DND-41 (cell line): ENCODE measurements at regions not wholly inside any gene's neighbourhood (a gene's known extent, or its start where the extent isn't known, plus 50 kb on each side); places are given as distances from the start of the nearest gene placed in this dataset.

Experiments used
- ATAC-seq: fragments of 200-7000 bp; cut with Tn5 transposase; 3 replicates; pipeline ENCODE4 v1.9.1; 2021; ENCODE audit warnings: low read depth; ENCODE audit not compliant: insufficient read depth
- DNase-seq: peaks from one replicate; pipeline ENCODE4 v3.0.0-alpha.2; 2020
- H2AFZ ChIP-seq: 2 replicates; pipeline ENCODE4 v1.6.0; 2012; ENCODE audit warnings: low read depth, low read length
- H3K27ac ChIP-seq: 2 replicates; pipeline ENCODE4 v1.5.1; 2012; ENCODE audit warnings: low read length, inconsistent platforms
- H3K27me3 ChIP-seq: fragments of 200-600 bp; sonication (generic); 2 replicates; pipeline ENCODE4 v1.6.0; 2012; ENCODE audit warnings: low read length, mild to moderate bottlenecking, inconsistent platforms; ENCODE audit not compliant: insufficient read depth, poor library complexity
- H3K36me3 ChIP-seq: 2 replicates; pipeline ENCODE4 v1.5.1; 2012; ENCODE audit warnings: low read length, inconsistent platforms; ENCODE audit not compliant: insufficient read depth
- H3K4me1 ChIP-seq: 2 replicates; pipeline ENCODE4 v1.5.1; 2012; ENCODE audit warnings: mild to moderate bottlenecking, low read length; ENCODE audit not compliant: insufficient read depth
- H3K4me2 ChIP-seq: 2 replicates; pipeline ENCODE4 v1.6.0; 2012; ENCODE audit warnings: mild to moderate bottlenecking, moderate library complexity, low read length, inconsistent platforms; ENCODE audit not compliant: insufficient read depth
- H3K4me3 ChIP-seq, 2 experiments: fragments of 200-600 bp in 1 of 2; shearing (Covaris generic) in 1 of 2; 2 replicates each; pipeline ENCODE4 v1.5.1; 2012 to 2016; ENCODE audit warnings: inconsistent platforms in 2 of 2, low read length in 2 of 2, mild to moderate bottlenecking in 2 of 2, low read depth in 1 of 2, moderate library complexity in 1 of 2
- H3K79me2 ChIP-seq: 2 replicates; pipeline ENCODE4 v1.6.0; 2012; ENCODE audit warnings: low read length, inconsistent platforms; ENCODE audit not compliant: insufficient read depth
- H3K9ac ChIP-seq: 2 replicates; pipeline ENCODE4 v1.6.0; 2012; ENCODE audit warnings: low read depth, mild to moderate bottlenecking, inconsistent platforms, low read length, moderate library complexity
- H3K9me3 ChIP-seq: 2 replicates; pipeline ENCODE4 v1.5.1; 2012; ENCODE audit warnings: low read length, moderate library complexity, mild to moderate bottlenecking, inconsistent platforms; ENCODE audit not compliant: insufficient read depth, severe bottlenecking
- H4K20me1 ChIP-seq: 2 replicates; pipeline ENCODE4 v1.6.0; 2012; ENCODE audit warnings: low read length; ENCODE audit not compliant: insufficient read depth
- CTCF ChIP-seq: IDR thresholded peaks from 2 replicates; pipeline ENCODE4 v1.5.1; 2012; ENCODE audit warnings: borderline replicate concordance, low read length, moderate library complexity, mild to moderate bottlenecking; ENCODE audit not compliant: poor library complexity, severe bottlenecking; ENCODE audit errors: extremely low read depth
- EZH2 ChIP-seq: IDR thresholded peaks from 3 replicates; pipeline ENCODE4 v1.6.1; 2012; ENCODE audit warnings: borderline replicate concordance, low read depth, mild to moderate bottlenecking, moderate library complexity, low read length, inconsistent platforms; ENCODE audit not compliant: severe bottlenecking

- H3K27me3 ChIP-seq = peaks cover 3% of the 10 kb centered on the region
Observed at GRCh38 chr11:76271068-76271467, 64.8 kb upstream of the WNT11 start.

GRCh38 chr11:76270389-76270788 is 64.1 kb upstream of the WNT11 start:
- Histone ChIP-seq H3K4me1 (no peaks in the 10 kb centered on the region), H3K27ac (no peak overlapping the region), H3K9ac (no peak overlapping the region), H4K20me1 (no peaks in the 10 kb centered on the region), H3K27me3 (peaks cover 3% of the 10 kb centered on the region), H3K79me2 (no peaks in the 10 kb centered on the region), H3K4me2 (no peak overlapping the region), H3K9me3 (peaks cover 8% of the 10 kb centered on the region), H2AFZ (no peak overlapping the region), H3K36me3 (no peaks in the 10 kb centered on the region), H3K4me3 (no peak overlapping the region)
- no peak for ATAC-seq
- TF ChIP-seq EZH2 = no peak
- TF ChIP-seq CTCF = no peak
- DNase-seq = no peak

More at GRCh38 chr11:76271068-76271467, 64.8 kb upstream of the WNT11 start:
- TF ChIP-seq EZH2 (no peak), CTCF (no peak)
- Histone ChIP-seq H3K4me1 (no peaks in the 10 kb centered on the region), H2AFZ (no peak overlapping the region), H3K79me2 (no peaks in the 10 kb centered on the region), H3K27ac (no peak overlapping the region), H3K9me3 (peaks cover 8% of the 10 kb centered on the region), H3K9ac (no peak overlapping the region), H3K4me2 (no peak overlapping the region), H3K4me3 (no peak overlapping the region), H4K20me1 (no peaks in the 10 kb centered on the region), H3K36me3 (no peaks in the 10 kb centered on the region)
- ATAC-seq (no peak), DNase-seq (no peak)

DNA sequence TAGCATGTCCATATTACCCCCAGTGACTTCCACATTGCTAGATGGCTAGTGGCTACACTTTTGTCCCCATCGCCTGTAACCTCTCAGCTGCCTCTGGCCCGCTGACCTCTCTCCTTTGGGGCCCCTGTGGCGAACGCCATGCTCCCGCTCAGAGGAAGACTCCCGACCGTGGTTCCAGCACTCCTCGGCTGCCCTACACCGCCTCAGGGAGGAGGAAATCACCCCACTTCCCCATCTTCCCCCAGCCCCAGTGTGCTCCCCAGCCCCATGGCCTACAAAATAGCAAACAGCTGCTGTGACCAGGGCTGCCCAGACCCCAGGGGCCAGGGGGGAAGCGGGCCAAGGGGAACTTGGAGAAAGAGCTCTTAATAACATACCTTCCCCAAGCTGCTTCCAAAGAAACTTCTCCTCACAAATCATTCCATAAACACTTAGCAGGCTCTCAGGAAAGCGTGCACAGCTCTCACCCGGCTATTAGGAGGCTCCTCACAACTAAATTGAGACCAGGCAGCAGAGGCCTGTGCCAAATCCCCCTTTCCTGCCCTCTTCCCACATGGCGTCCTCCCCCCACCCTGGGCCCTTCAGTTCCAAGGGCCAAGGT is 63.5 kb upstream of the WNT11 start:
- no peaks in the 10 kb centered on the region for H3K36me3 ChIP-seq
- no peaks in the 10 kb centered on the region for H3K4me1 ChIP-seq
- TF ChIP-seq EZH2 = no peak
- no peak for TF ChIP-seq CTCF
- H3K4me3 ChIP-seq = no peak overlapping the region
- H3K27me3 ChIP-seq = peaks cover 3% of the 10 kb centered on the region
- no peak for DNase-seq
- no peak overlapping the region for H3K27ac ChIP-seq
- H3K4me2 ChIP-seq = no peak overlapping the region
- no peak for ATAC-seq
- H4K20me1 ChIP-seq = no peaks in the 10 kb centered on the region
- H2AFZ ChIP-seq = no peak overlapping the region
- no peak overlapping the region for H3K9ac ChIP-seq
- peaks cover 8% of the 10 kb centered on the region for H3K9me3 ChIP-seq
- no peaks in the 10 kb centered on the region for H3K79me2 ChIP-seq

DNA sequence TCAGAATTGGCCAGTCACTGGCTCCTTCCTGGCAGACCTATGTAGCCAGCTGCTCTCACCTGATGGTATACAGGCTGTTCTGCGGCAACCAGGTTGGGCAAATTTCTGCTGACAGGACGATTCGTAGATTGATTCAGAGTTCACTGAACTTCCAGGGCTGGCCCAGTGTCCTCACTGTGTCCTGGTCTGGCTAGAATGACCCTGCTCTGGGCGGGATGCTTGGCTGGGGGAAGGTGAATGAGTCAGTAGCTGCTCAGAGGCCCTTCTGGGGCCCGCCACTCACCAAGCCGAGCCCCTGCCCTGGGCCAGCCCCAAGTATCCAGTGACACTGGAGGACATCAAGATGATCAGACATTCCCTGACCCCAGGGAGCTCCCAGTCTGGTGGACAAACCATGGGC is 62.9 kb upstream of the WNT11 start:
- no peak overlapping the region for H3K4me3 ChIP-seq
- DNase-seq (no peak), ATAC-seq (no peak)
- H4K20me1 ChIP-seq = no peaks in the 10 kb centered on the region
- TF ChIP-seq EZH2 (no peak), CTCF (no peak)
- peaks cover 3% of the 10 kb centered on the region for H3K27me3 ChIP-seq
- H3K36me3 ChIP-seq = no peaks in the 10 kb centered on the region
- H3K4me2 ChIP-seq = no peak overlapping the region
- no peaks in the 10 kb centered on the region for H3K4me1 ChIP-seq
- H3K27ac ChIP-seq = no peak overlapping the region
- no peak overlapping the region for H3K9ac ChIP-seq
- H2AFZ ChIP-seq = no peak overlapping the region
- H3K9me3 ChIP-seq = peaks cover 6% of the 10 kb centered on the region
- no peaks in the 10 kb centered on the region for H3K79me2 ChIP-seq
